Hematopoietic multipotent progenitor cell treated with erythropoietin and hydrocortisone succinate and interleukin-3 and kit ligand, for 15 days (in vitro differentiated cells): ENCODE measurements at regions not wholly inside any gene's neighbourhood (a gene's known extent, or its start where the extent isn't known, plus 50 kb on each side); places are given as distances from the start of the nearest gene placed in this dataset.
"Not testable (repeated sequence)": the region's sequence is repeated elsewhere in the genome, so short reads cannot be mapped to it uniquely, and the experiment has no call there.

ENCODE experiments used
- DNase-seq: peaks from one replicate; pipeline ENCODE4 v3.0.0-alpha.2; 2015; ENCODE audit warnings: low spot score

GRCh38 chr10:125235093-125236069 lies 75.0 kb upstream of the CTBP2 start:
- DNase-seq = no peak

- not testable (repeated sequence) for DNase-seq
Observed at GRCh38 chr10:125234576-125234975, 74.2 kb upstream of the CTBP2 start.

- no peak for DNase-seq
Observed at GRCh38 chr10:125233726-125234125, 73.4 kb upstream of the CTBP2 start.

GRCh38 chr10:125232841-125233240 lies 72.5 kb upstream of the CTBP2 start:
- no peak for DNase-seq

GRCh38 chr10:125231813-125232475 lies 71.6 kb upstream of the CTBP2 start:
- DNase-seq = no peak

- DNase-seq = no peak
Observed at GRCh38 chr10:125231116-125231812, 70.9 kb upstream of the CTBP2 start.

GRCh38 chr10:125230251-125230650 lies 69.9 kb upstream of the CTBP2 start:
- DNase-seq = no peak

GRCh38 chr10:125228245-125228940 lies 68.0 kb upstream of the CTBP2 start:
- DNase-seq = not testable (repeated sequence)

- no peak for DNase-seq
Observed at GRCh38 chr10:125227546-125227945, 67.2 kb upstream of the CTBP2 start.

GRCh38 chr10:125226823-125227222 lies 66.5 kb upstream of the CTBP2 start:
- no peak for DNase-seq

- no peak for DNase-seq
Observed at GRCh38 chr10:125226005-125226404, 65.6 kb upstream of the CTBP2 start.

- DNase-seq = no peak
Observed at GRCh38 chr10:125225051-125225450, 64.7 kb upstream of the CTBP2 start.

- DNase-seq = no peak
Observed at GRCh38 chr10:125222515-125223308, 62.3 kb upstream of the CTBP2 start.

- DNase-seq = no peak
Observed at GRCh38 chr10:125221716-125222115, 61.4 kb upstream of the CTBP2 start.

GRCh38 chr10:125219776-125220175 lies 59.4 kb upstream of the CTBP2 start:
- no peak for DNase-seq

- no peak for DNase-seq
Observed at GRCh38 chr10:125218967-125219366, 58.6 kb upstream of the CTBP2 start.

- DNase-seq = no peak
Observed at GRCh38 chr10:125217990-125218675, 57.8 kb upstream of the CTBP2 start.

- DNase-seq = no peak
Observed at GRCh38 chr10:125216861-125217260, 56.5 kb upstream of the CTBP2 start.

GRCh38 chr10:125216309-125216708 lies 55.9 kb upstream of the CTBP2 start:
- no peak for DNase-seq

- DNase-seq = no peak
Observed at GRCh38 chr10:125214283-125214570, 53.9 kb upstream of the CTBP2 start.
